Osteoblast (primary cell): ENCODE measurements at regions not wholly inside any gene's neighbourhood (a gene's known extent, or its start where the extent isn't known, plus 50 kb on each side); places are given as distances from the start of the nearest gene placed in this dataset.

Experiments
- DNase-seq: peaks from one replicate; pipeline ENCODE4 v3.0.0; 2011; ENCODE audit warnings: low spot score, mixed read lengths; ENCODE audit not compliant: insufficient read length; ENCODE audit errors: missing footprints
- H2AFZ ChIP-seq: 2 replicates; pipeline ENCODE4 v1.6.0; 2011; ENCODE audit warnings: mild to moderate bottlenecking, low read length
- H3K27ac ChIP-seq: 2 replicates; pipeline ENCODE4 v1.5.1; 2011; ENCODE audit warnings: mild to moderate bottlenecking, low read depth, low read length, moderate library complexity
- H3K27me3 ChIP-seq: 2 replicates; pipeline ENCODE4 v1.6.0; 2012; ENCODE audit warnings: mild to moderate bottlenecking, control low read depth, inconsistent platforms, low read length, moderate library complexity; ENCODE audit not compliant: insufficient read depth
- H3K36me3 ChIP-seq: 2 replicates; pipeline ENCODE4 v1.5.1; 2011; ENCODE audit warnings: mild to moderate bottlenecking, low read length, control low read depth, moderate library complexity; ENCODE audit not compliant: insufficient read depth
- H3K4me1 ChIP-seq: 2 replicates; pipeline ENCODE4 v1.5.1; 2011; ENCODE audit warnings: mild to moderate bottlenecking, low read length, control low read depth, moderate library complexity; ENCODE audit not compliant: insufficient read depth
- H3K4me2 ChIP-seq: 2 replicates; pipeline ENCODE4 v1.6.0; 2011; ENCODE audit warnings: mild to moderate bottlenecking, low read length; ENCODE audit not compliant: insufficient read depth
- H3K4me3 ChIP-seq: fragments of 200-600 bp; sonication (generic); 3 replicates; pipeline ENCODE4 v1.5.1; 2012; ENCODE audit warnings: mild to moderate bottlenecking, low read length, inconsistent platforms; ENCODE audit not compliant: insufficient read depth
- H3K79me2 ChIP-seq: 2 replicates; pipeline ENCODE4 v1.6.0; 2012; ENCODE audit warnings: mild to moderate bottlenecking, low read length, control low read depth, inconsistent platforms; ENCODE audit not compliant: insufficient read depth
- H3K9me3 ChIP-seq: 2 replicates; pipeline ENCODE4 v1.5.1; 2011; ENCODE audit warnings: low read depth, low read length, control low read depth
- H4K20me1 ChIP-seq: 2 replicates; pipeline ENCODE4 v1.6.0; 2012; ENCODE audit warnings: mild to moderate bottlenecking, low read length, control low read depth; ENCODE audit not compliant: insufficient read depth
- CTCF ChIP-seq: IDR thresholded peaks from 2 replicates; pipeline ENCODE4 v1.5.1; 2011; ENCODE audit warnings: mild to moderate bottlenecking, low read depth, low read length, moderate library complexity; ENCODE audit errors: extremely low read depth

GRCh38 chr4:110424144-110424543, 51.8 kb upstream of the ENPEP start:
- no peaks in the 10 kb centered on the region for H3K9me3 ChIP-seq
- no peaks in the 10 kb centered on the region for H4K20me1 ChIP-seq
- DNase-seq, result no peak
- no peak overlapping the region for H3K4me2 ChIP-seq
- H3K27ac ChIP-seq, result no peak overlapping the region
- H3K27me3 ChIP-seq, result no peaks in the 10 kb centered on the region
- no peak overlapping the region for H3K4me3 ChIP-seq
- no peak for TF ChIP-seq CTCF
- H3K36me3 ChIP-seq, result no peaks in the 10 kb centered on the region
- no peaks in the 10 kb centered on the region for H3K4me1 ChIP-seq
- no peak overlapping the region for H2AFZ ChIP-seq
- no peaks in the 10 kb centered on the region for H3K79me2 ChIP-seq

- no peak for TF ChIP-seq CTCF
Measured at GRCh38 chr4:110418641-110419040, 57.3 kb upstream of the ENPEP start.

GRCh38 chr4:110417136-110417535, 58.8 kb upstream of the ENPEP start:
- Histone ChIP-seq H4K20me1 (no peaks in the 10 kb centered on the region), H3K36me3 (no peaks in the 10 kb centered on the region), H3K9me3 (no peaks in the 10 kb centered on the region), H3K4me3 (no peak overlapping the region), H3K4me2 (no peak overlapping the region), H3K79me2 (no peaks in the 10 kb centered on the region), H2AFZ (no peak overlapping the region), H3K27ac (no peak overlapping the region), H3K27me3 (no peaks in the 10 kb centered on the region), H3K4me1 (no peaks in the 10 kb centered on the region)
- no peak for TF ChIP-seq CTCF
- no peak for DNase-seq

More at GRCh38 chr4:110418641-110419040, 57.3 kb upstream of the ENPEP start:
- no peak for DNase-seq
- H4K20me1 ChIP-seq, result no peaks in the 10 kb centered on the region
- no peaks in the 10 kb centered on the region for H3K9me3 ChIP-seq
- H2AFZ ChIP-seq, result no peak overlapping the region
- no peak overlapping the region for H3K4me3 ChIP-seq
- H3K36me3 ChIP-seq, result no peaks in the 10 kb centered on the region
- no peaks in the 10 kb centered on the region for H3K4me1 ChIP-seq
- no peaks in the 10 kb centered on the region for H3K27me3 ChIP-seq
- no peaks in the 10 kb centered on the region for H3K79me2 ChIP-seq
- H3K27ac ChIP-seq, result no peak overlapping the region
- no peak overlapping the region for H3K4me2 ChIP-seq

- no peak for TF ChIP-seq CTCF
- no peaks in the 10 kb centered on the region for H3K4me1 ChIP-seq
- DNase-seq, result no peak
Measured at GRCh38 chr4:110415478-110415877, 60.5 kb upstream of the ENPEP start.

More at GRCh38 chr4:110415478-110415877, 60.5 kb upstream of the ENPEP start:
- Histone ChIP-seq H3K4me3 (no peak overlapping the region), H4K20me1 (no peaks in the 10 kb centered on the region), H3K9me3 (no peaks in the 10 kb centered on the region), H3K27me3 (no peaks in the 10 kb centered on the region), H3K36me3 (no peaks in the 10 kb centered on the region), H3K79me2 (no peaks in the 10 kb centered on the region), H3K4me2 (no peak overlapping the region), H3K27ac (no peak overlapping the region), H2AFZ (no peak overlapping the region)
